HG02642 (cell line): ENCODE measurements at regions not wholly inside any gene's neighbourhood (a gene's known extent, or its start where the extent isn't known, plus 50 kb on each side); places are given as distances from the start of the nearest gene placed in this dataset.
"Not testable (repeated sequence)": the region's sequence is repeated elsewhere in the genome, so short reads cannot be mapped to it uniquely, and the experiment has no call there.

ENCODE experiments used
- ATAC-seq: cut with Tn5 transposase; IDR thresholded peaks from one replicate; pipeline ENCODE4 v1.9.1; 2021; ENCODE audit warnings: mild to moderate bottlenecking; ENCODE audit not compliant: unreplicated experiment, poor library complexity

- not testable (repeated sequence) for ATAC-seq
These were observed 125.3 kb downstream of the GOLGA6L4 start for GRCh38 chr15:84360902-84361301.

GRCh38 chr15:84384421-84384820 lies 148.8 kb downstream of the GOLGA6L4 start:
- ATAC-seq, result not testable (repeated sequence)

GRCh38 chr15:84387086-84387485 lies 151.5 kb downstream of the GOLGA6L4 start:
- no peak for ATAC-seq

- ATAC-seq, result not testable (repeated sequence)
These were observed 152.6 kb downstream of the GOLGA6L4 start for GRCh38 chr15:84388201-84388600.

- not testable (repeated sequence) for ATAC-seq
These were observed 153.1 kb downstream of the GOLGA6L4 start for GRCh38 chr15:84388638-84389037.

GRCh38 chr15:84390324-84390723 lies 154.8 kb downstream of the GOLGA6L4 start:
- not testable (repeated sequence) for ATAC-seq

- ATAC-seq, result no peak
These were observed 155.6 kb downstream of the GOLGA6L4 start for GRCh38 chr15:84391191-84391590.

- ATAC-seq, result not testable (repeated sequence)
These were observed 156.4 kb downstream of the GOLGA6L4 start for GRCh38 chr15:84392020-84392419.

GRCh38 chr15:84393386-84393936 lies 157.9 kb downstream of the GOLGA6L4 start:
- not testable (repeated sequence) for ATAC-seq

GRCh38 chr15:84393966-84394365 lies 158.4 kb downstream of the GOLGA6L4 start:
- ATAC-seq, result not testable (repeated sequence)

- not testable (repeated sequence) for ATAC-seq
These were observed 159.8 kb downstream of the GOLGA6L4 start for GRCh38 chr15:84395384-84395783.

GRCh38 chr15:84395881-84396280 lies 160.3 kb downstream of the GOLGA6L4 start:
- not testable (repeated sequence) for ATAC-seq

- not testable (repeated sequence) for ATAC-seq
These were observed 161.5 kb downstream of the GOLGA6L4 start for GRCh38 chr15:84397066-84397465.

- ATAC-seq, result not testable (repeated sequence)
These were observed 162.5 kb downstream of the GOLGA6L4 start for GRCh38 chr15:84398087-84398486.

- no peak for ATAC-seq
These were observed 163.5 kb downstream of the GOLGA6L4 start for GRCh38 chr15:84398763-84399701.

GRCh38 chr15:84400017-84400740 lies 164.6 kb downstream of the GOLGA6L4 start:
- ATAC-seq, result no peak

GRCh38 chr15:84400820-84401219 lies 165.2 kb downstream of the GOLGA6L4 start:
- ATAC-seq, result no peak

- ATAC-seq, result not testable (repeated sequence)
These were observed 165.9 kb downstream of the GOLGA6L4 start for GRCh38 chr15:84401461-84401860.

- ATAC-seq, result not testable (repeated sequence)
These were observed 166.6 kb downstream of the GOLGA6L4 start for GRCh38 chr15:84401891-84402840.
